Endometrial microvascular endothelial cells (primary cell): ENCODE measurements at regions not wholly inside any gene's neighbourhood (a gene's known extent, or its start where the extent isn't known, plus 50 kb on each side); places are given as distances from the start of the nearest gene placed in this dataset.

Experiments used
- in situ Hi-C: cut with HindIII; loops from 2 replicates; pipeline ENCODE4 v1.10.0; 2017; ENCODE audit warnings: low sequenced_read_pairs, low pct_unique_long_range_greater_than_20kb; ENCODE audit errors: inconsistent ontology term

GRCh38 chr1:234917495-234918180 lies 211.0 kb downstream of the TOMM20 start:
- in situ Hi-C loops, result loop anchor here (10.0 kb wide), 1 partner anchor 157 kb away; no protein-coding TSS in a partner anchor

GRCh38 chr1:234916840-234917239 lies 211.8 kb downstream of the TOMM20 start:
- in situ Hi-C loops, result loop anchor here (10.0 kb wide), 1 partner anchor 158 kb away; no protein-coding TSS in a partner anchor

GRCh38 chr1:234915924-234916675 lies 212.5 kb downstream of the TOMM20 start:
- in situ Hi-C loops, result loop anchor here (10.0 kb wide), 1 partner anchor 159 kb away; no protein-coding TSS in a partner anchor

- in situ Hi-C loops, result loop anchor here (10.0 kb wide), 1 partner anchor 160 kb away; no protein-coding TSS in a partner anchor
Observed at GRCh38 chr1:234914606-234915290, 213.9 kb downstream of the TOMM20 start.

GRCh38 chr1:234913771-234914170 lies 214.9 kb downstream of the TOMM20 start:
- in situ Hi-C loops, result loop anchor here (10.0 kb wide), 1 partner anchor 161 kb away; no protein-coding TSS in a partner anchor

- in situ Hi-C loops, result loop anchor here (10.0 kb wide), 1 partner anchor 162 kb away; no protein-coding TSS in a partner anchor
Observed at GRCh38 chr1:234913278-234913649, 215.4 kb downstream of the TOMM20 start.

- in situ Hi-C loops, result loop anchor here (10.0 kb wide), 1 partner anchor 162 kb away; no protein-coding TSS in a partner anchor
Observed at GRCh38 chr1:234912548-234913277, 215.9 kb downstream of the TOMM20 start.

GRCh38 chr1:234911787-234912186 lies 216.8 kb downstream of the TOMM20 start:
- in situ Hi-C loops, result loop anchor here (10.0 kb wide), 1 partner anchor 163 kb away; no protein-coding TSS in a partner anchor

GRCh38 chr1:234911136-234911535 lies 217.5 kb downstream of the TOMM20 start:
- in situ Hi-C loops, result loop anchor here (10.0 kb wide), 1 partner anchor 164 kb away; no protein-coding TSS in a partner anchor

GRCh38 chr1:234909851-234910250 lies 218.8 kb downstream of the TOMM20 start:
- in situ Hi-C loops, result loop anchor here (10.0 kb wide), 1 partner anchor 165 kb away; no protein-coding TSS in a partner anchor

- in situ Hi-C loops, result no loop called here
Observed at GRCh38 chr1:234909307-234909810, 219.3 kb downstream of the TOMM20 start.

- in situ Hi-C loops, result no loop called here
Observed at GRCh38 chr1:234908571-234908970, 220.1 kb downstream of the TOMM20 start.

- in situ Hi-C loops, result no loop called here
Observed at GRCh38 chr1:234907940-234908405, 220.7 kb downstream of the TOMM20 start.

- in situ Hi-C loops, result no loop called here
Observed at GRCh38 chr1:234907208-234907939, 221.3 kb downstream of the TOMM20 start.

GRCh38 chr1:234906654-234907053 lies 222.0 kb downstream of the TOMM20 start:
- in situ Hi-C loops, result no loop called here

GRCh38 chr1:234902774-234903547 lies 225.7 kb downstream of the TOMM20 start:
- in situ Hi-C loops, result no loop called here

- in situ Hi-C loops, result no loop called here
Observed at GRCh38 chr1:234901491-234902049, 227.1 kb downstream of the TOMM20 start.
